GM18507 (cell line): ENCODE measurements at regions not wholly inside any gene's neighbourhood (a gene's known extent, or its start where the extent isn't known, plus 50 kb on each side); places are given as distances from the start of the nearest gene placed in this dataset.
A peak's percentile ranks its signal among the peaks of the same experiment; 100 is the strongest.
"Not testable (repeated sequence)": the region's sequence is repeated elsewhere in the genome, so short reads cannot be mapped to it uniquely, and the experiment has no call there.

Source experiments
- DNase-seq: peaks from one replicate; pipeline ENCODE4 v3.0.0; 2011; ENCODE audit warnings: low read depth; ENCODE audit not compliant: insufficient read length; ENCODE audit errors: extremely low spot score
- FAIRE-seq: peaks from 2 replicates; lab custom pipeline; 2011; peaks lifted over from hg19 to GRCh38; lab: Jason Lieb, UNC

- DNase-seq (no peak), FAIRE-seq (no peak)
Measured at GRCh38 chr6:134413241-134413643, 95.3 kb upstream of the SGK1 start.

- no peak for DNase-seq
- FAIRE-seq, result no peak
Measured at GRCh38 chr6:134410541-134410940, 92.6 kb upstream of the SGK1 start.

DNA sequence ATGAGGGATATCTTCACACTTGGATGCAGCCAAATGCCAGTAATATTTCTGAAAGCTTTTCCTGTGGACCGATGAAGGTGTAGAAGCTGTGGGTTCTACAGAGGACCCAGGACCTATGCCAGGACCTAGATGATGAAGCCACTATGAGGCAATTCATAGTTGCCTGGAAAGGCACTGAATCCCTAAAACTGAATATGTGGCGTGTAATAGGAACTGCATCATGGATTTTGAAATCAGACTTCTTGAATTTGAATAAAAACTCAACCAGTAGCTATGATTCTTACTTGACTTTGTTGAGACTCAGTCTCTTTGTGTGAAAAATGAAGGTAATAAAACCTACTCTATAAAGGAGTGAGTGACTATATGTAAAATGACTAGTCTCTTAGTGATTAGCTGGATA, 89.9 kb upstream of the SGK1 start:
- DNase-seq (no peak), FAIRE-seq (no peak)

GRCh38 chr6:134406311-134406710, 88.4 kb upstream of the SGK1 start:
- DNase-seq (no peak), FAIRE-seq (no peak)

GRCh38 chr6:134405386-134406087, 87.6 kb upstream of the SGK1 start:
- no peak for DNase-seq
- no peak for FAIRE-seq

GRCh38 chr6:134403312-134403711, 85.4 kb upstream of the SGK1 start:
- not testable (repeated sequence) for DNase-seq, FAIRE-seq

DNA sequence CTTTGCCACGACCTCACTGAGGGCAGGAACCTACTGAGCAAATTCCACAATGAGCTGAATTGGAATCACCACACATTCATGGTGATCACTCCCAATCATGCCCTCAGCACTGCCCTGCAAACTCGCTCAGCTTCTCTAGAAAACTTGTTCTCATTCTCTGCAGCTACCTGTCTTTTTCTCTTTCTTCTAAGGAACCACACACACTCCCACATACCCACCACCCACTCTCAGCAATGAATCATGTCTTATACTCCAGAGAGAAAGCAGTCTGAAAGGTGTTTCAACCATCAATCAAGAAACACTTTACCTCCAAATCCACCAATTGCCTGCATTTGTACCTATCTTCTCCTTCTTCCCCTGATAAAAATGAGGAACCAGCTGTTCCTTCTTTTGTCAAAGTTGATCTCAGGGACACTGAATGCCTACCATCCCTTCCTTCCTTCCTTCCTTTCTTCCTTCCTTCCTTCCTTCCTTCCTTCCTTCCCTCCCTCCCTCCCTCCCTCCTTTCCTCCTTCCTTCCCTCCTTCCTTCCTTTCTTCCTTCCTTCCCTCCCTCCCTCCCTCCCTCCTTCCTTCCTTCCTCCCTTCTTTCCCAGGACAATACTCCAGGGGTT, 84.6 kb upstream of the SGK1 start:
- DNase-seq (no peak), FAIRE-seq (no peak)

- DNase-seq (no peak), FAIRE-seq (no peak)
Measured at GRCh38 chr6:134400941-134401340, 83.0 kb upstream of the SGK1 start.

DNA sequence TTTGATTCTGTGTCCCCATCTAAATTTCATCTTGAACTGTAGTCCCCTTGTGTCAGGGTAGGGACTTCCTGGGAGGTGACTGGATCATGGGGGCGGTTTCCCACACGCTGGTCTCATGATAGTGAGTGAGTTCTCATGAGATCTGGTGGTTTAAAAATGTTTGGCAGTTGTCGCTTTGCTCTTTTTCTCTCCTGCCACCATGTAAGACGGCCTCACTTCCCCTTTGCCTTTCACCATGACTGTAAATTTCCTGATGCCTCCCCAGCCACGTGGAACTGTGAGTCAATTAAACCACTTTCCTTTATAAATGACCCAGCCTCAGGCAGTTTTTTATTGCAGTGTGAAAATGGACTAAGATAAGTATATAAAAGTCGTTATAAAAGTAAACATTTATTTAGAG, 80.5 kb upstream of the SGK1 start:
- FAIRE-seq, result no peak
- DNase-seq, result no peak

DNA sequence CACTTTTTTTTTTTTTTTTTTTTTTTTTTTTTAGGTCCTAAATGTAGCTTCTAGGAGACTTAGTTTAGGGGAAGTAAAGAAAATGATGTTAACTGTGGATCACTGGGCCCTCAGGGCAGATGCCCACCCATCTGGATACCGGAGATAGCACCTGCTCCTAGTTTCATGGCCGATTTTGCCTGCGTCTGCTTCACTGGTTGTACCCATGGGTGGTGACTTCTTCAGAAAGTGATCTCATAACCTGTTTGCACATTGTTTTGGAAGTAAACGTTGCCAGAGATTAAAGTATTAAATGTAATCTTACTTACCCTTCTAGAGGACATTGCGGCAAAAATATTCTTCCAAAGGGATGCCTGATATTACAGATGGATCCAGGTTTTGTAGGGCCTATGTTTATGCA, 79.8 kb upstream of the SGK1 start:
- DNase-seq, result no peak

DNA sequence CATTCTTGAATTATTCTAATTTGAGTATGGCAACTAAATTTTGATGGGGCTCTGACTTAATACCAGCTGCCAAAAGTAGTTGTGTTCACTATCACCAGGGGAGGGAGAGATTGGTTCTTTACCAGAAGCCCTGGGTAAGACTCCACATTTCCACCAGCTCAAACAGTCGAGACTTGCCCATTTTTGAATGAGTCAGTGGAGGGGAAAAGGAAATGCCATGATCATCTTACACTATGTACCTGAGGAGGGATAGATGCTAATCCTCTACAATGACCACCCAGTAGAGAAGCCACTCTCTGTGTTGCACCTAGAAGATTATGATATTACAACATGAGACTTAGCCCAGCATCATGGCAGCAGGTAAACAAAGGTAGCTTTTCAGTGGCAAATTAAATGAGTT, 77.0 kb upstream of the SGK1 start:
- DNase-seq, result no peak
- FAIRE-seq, result no peak

More for the DNA sequence above, 79.8 kb upstream of the SGK1 start:
- no peak for FAIRE-seq

- DNase-seq, result no peak
- FAIRE-seq, result no peak
Measured at GRCh38 chr6:134394208-134394607, 76.3 kb upstream of the SGK1 start.

- FAIRE-seq (no peak), DNase-seq (no peak)
Measured at GRCh38 chr6:134391205-134391604, 73.3 kb upstream of the SGK1 start.

DNA sequence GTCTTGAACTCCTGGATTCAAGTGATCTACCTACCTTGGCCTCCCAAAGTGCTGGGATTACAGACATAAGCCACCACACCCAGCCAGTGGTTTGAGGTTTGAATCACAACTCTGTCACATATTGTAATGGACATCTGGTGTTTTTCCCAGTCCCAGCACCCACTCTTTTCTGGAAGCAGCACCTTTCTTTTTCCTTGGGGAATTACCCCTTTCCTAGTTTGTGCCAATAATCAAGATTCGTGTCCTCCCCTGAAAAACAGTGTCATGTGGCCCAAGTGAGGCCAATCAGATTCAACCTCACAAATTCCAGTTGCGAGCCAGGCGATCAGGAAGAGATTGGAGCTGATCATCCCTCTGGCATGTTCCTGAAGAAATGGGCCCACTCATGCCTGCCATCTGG, 71.7 kb upstream of the SGK1 start:
- DNase-seq (no peak), FAIRE-seq (no peak)

GRCh38 chr6:134389129-134389528, 71.2 kb upstream of the SGK1 start:
- DNase-seq, result no peak
- FAIRE-seq, result no peak

DNA sequence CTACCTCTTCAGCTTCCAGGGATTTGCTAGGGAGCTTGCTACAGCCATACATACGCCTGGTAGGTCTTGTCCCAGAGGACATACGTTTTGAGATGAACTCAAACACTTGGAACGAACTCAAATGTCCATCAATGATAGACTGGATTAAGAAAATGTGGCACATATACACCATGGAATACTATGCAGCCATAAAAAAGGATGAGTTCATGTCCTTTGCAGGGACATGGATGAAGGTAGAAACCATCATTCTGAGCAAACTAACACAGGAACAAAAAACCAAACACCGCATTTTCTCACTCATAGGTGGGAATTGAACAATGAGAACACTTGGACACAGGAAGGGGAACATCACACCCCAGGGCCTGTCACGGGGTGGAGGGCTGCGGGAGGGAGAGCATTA, 68.6 kb upstream of the SGK1 start:
- not testable (repeated sequence) for DNase-seq, FAIRE-seq

GRCh38 chr6:134381959-134382358, 64.0 kb upstream of the SGK1 start:
- no peak for FAIRE-seq
- no peak for DNase-seq

DNA sequence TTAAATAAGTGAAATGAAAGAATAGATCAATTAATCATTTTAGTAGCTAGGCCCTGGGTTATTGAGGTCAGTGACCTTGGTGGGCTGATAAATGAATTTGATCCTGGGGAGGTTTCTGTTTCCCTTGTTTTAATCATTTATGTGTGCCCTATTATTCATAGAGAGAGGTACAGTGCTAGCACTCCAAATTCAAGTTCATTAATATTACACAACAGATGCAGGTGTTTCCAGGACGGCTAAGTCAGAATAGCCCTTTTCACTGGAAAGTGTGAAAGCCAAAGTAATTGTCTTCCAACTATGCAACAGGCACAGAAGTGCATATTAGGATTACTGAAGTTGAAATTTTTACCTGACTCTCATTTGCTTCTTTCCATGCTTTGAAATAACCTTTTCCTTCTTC, 61.7 kb upstream of the SGK1 start:
- FAIRE-seq, result no peak
- DNase-seq, result no peak

DNA sequence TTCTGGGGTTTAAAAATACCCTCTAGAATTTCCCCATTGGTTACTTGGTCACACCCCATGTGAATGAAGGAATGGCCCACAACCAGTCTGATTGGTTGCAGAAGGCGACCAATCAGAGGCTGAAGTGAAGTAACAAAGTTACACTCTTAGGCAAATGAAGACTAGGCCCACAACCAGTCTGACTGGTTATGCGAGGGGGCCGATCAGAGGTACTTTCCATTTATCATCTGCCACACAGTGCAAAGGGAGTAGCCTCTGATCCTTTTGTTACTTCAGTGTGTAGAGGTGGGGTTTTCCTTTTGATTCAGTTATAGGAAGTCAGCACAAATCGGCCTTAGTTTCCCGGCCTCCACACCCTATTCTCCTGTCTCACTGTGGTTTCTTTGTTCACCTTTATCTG, 61.2 kb upstream of the SGK1 start:
- FAIRE-seq (peak; percentile 83), DNase-seq (no peak)

DNA sequence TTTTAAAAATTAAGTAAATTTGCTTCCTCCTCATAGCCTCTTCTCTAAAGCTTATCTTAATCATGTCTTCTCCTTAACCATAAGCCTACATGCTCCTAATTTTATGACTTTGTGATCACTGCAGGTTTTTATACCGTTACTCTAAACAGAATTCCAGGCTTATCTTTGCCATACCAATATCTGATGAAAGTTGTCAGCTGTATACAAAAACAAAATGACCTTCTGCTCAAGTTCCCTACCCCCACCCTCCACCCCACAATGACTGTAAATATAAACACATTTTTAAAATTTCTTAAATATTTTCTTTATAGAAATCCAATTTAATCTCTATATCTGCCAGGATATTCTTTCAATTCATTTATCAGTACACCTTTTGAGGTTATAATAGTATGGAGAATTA, 60.5 kb upstream of the SGK1 start:
- DNase-seq (no peak), FAIRE-seq (no peak)

GRCh38 chr6:134376785-134377184, 58.9 kb upstream of the SGK1 start:
- DNase-seq (no peak), FAIRE-seq (no peak)

DNA sequence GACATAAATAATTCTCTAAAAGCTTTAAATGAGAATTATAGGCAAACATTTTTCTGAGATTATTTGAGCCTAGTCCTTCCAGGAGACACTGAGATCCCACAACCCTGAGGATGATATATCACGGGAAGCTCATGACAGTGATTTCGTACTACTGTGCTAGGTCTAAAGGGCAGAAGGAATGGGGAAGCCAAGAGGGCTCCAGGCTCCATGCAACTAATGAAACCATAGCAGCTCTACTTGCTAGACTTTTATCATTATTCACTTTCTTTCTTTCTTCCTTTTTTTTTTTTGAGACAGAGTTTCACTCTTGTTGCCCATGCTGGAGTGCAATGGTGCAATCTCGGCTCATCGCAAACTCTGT, 57.3 kb upstream of the SGK1 start:
- no peak for DNase-seq
- FAIRE-seq, result no peak
